ENCODE measurements at regions not wholly inside any gene's neighbourhood (a gene's known extent, or its start where the extent isn't known, plus 50 kb on each side); places are given as distances from the start of the nearest gene placed in this dataset.

GRCh38 chr3:164673738-164674137, 404.6 kb downstream of the SI start:
- H3K27ac ChIP-seq = no peak overlapping the region
- no peaks in the 10 kb centered on the region for H3K9me3 ChIP-seq
- no peak overlapping the region for H3K4me3 ChIP-seq
- no peak for TF ChIP-seq CTCF (IDR thresholded peaks at IDR 0.05)
- no peaks in the 10 kb centered on the region for H3K27me3 ChIP-seq (replicated peaks; ENCODE audit: insufficient read depth)
- ATAC-seq (ENCODE audit: insufficient number of reproducible peaks, low FRiP score, low read depth) = no peak
- no peaks in the 10 kb centered on the region for H3K36me3 ChIP-seq
- DNase-seq (ENCODE audit: low spot score) = no peak
- no peaks in the 10 kb centered on the region for H3K4me1 ChIP-seq (ENCODE audit: control insufficient read depth in 1 of 2, low read depth in 2 of 2)

GRCh38 chr3:164658125-164658524, 420.2 kb downstream of the SI start:
- DNase-seq (ENCODE audit: low spot score) (no peak), ATAC-seq (ENCODE audit: insufficient number of reproducible peaks, low FRiP score, low read depth) (no peak)
- H3K4me1 ChIP-seq (ENCODE audit: control insufficient read depth in 1 of 2, low read depth in 2 of 2) = no peaks in the 10 kb centered on the region
- no peaks in the 10 kb centered on the region for H3K9me3 ChIP-seq
- no peak for TF ChIP-seq CTCF (IDR thresholded peaks at IDR 0.05)
- H3K27ac ChIP-seq = no peak overlapping the region
- no peaks in the 10 kb centered on the region for H3K27me3 ChIP-seq (replicated peaks; ENCODE audit: insufficient read depth)
- H3K36me3 ChIP-seq = no peaks in the 10 kb centered on the region
- no peak overlapping the region for H3K4me3 ChIP-seq

- DNase-seq (ENCODE audit: low spot score) (no peak), ATAC-seq (ENCODE audit: insufficient number of reproducible peaks, low FRiP score, low read depth) (no peak)
- H3K36me3 ChIP-seq = no peaks in the 10 kb centered on the region
- no peak for TF ChIP-seq CTCF (IDR thresholded peaks at IDR 0.05)
- no peaks in the 10 kb centered on the region for H3K4me1 ChIP-seq (ENCODE audit: control insufficient read depth in 1 of 2, low read depth in 2 of 2)
- H3K9me3 ChIP-seq = no peaks in the 10 kb centered on the region
- H3K4me3 ChIP-seq = no peak overlapping the region
- no peaks in the 10 kb centered on the region for H3K27me3 ChIP-seq (replicated peaks; ENCODE audit: insufficient read depth)
- H3K27ac ChIP-seq = no peak overlapping the region
These were observed 420.7 kb downstream of the SI start for GRCh38 chr3:164657631-164658030.

- no peaks in the 10 kb centered on the region for H3K9me3 ChIP-seq
- no peak for TF ChIP-seq CTCF (IDR thresholded peaks at IDR 0.05)
- no peak overlapping the region for H3K27ac ChIP-seq
- no peaks in the 10 kb centered on the region for H3K4me1 ChIP-seq (ENCODE audit: control insufficient read depth in 1 of 2, low read depth in 2 of 2)
- H3K4me3 ChIP-seq = no peak overlapping the region
- ATAC-seq (ENCODE audit: insufficient number of reproducible peaks, low FRiP score, low read depth) (no peak), DNase-seq (ENCODE audit: low spot score) (no peak)
- no peaks in the 10 kb centered on the region for H3K36me3 ChIP-seq
- no peaks in the 10 kb centered on the region for H3K27me3 ChIP-seq (replicated peaks; ENCODE audit: insufficient read depth)
These were observed 422.8 kb downstream of the SI start for GRCh38 chr3:164655462-164655861.

- Histone ChIP-seq H3K36me3 (no peaks in the 10 kb centered on the region), H3K4me1 (ENCODE audit: control insufficient read depth in 1 of 2, low read depth in 2 of 2) (no peaks in the 10 kb centered on the region), H3K27ac (no peak overlapping the region), H3K27me3 (replicated peaks; ENCODE audit: insufficient read depth) (no peaks in the 10 kb centered on the region), H3K4me3 (no peak overlapping the region), H3K9me3 (no peaks in the 10 kb centered on the region)
- ATAC-seq (ENCODE audit: insufficient number of reproducible peaks, low FRiP score, low read depth) (no peak), DNase-seq (ENCODE audit: low spot score) (no peak)
- no peak for TF ChIP-seq CTCF (IDR thresholded peaks at IDR 0.05)
These were observed 437.2 kb downstream of the SI start for GRCh38 chr3:164641071-164641470.

All from thoracic aorta (tissue), 2 donors.